ENCODE measurements at regions not wholly inside any gene's neighbourhood (a gene's known extent, or its start where the extent isn't known, plus 50 kb on each side); places are given as distances from the start of the nearest gene placed in this dataset.

- TF ChIP-seq, protein P1, sequence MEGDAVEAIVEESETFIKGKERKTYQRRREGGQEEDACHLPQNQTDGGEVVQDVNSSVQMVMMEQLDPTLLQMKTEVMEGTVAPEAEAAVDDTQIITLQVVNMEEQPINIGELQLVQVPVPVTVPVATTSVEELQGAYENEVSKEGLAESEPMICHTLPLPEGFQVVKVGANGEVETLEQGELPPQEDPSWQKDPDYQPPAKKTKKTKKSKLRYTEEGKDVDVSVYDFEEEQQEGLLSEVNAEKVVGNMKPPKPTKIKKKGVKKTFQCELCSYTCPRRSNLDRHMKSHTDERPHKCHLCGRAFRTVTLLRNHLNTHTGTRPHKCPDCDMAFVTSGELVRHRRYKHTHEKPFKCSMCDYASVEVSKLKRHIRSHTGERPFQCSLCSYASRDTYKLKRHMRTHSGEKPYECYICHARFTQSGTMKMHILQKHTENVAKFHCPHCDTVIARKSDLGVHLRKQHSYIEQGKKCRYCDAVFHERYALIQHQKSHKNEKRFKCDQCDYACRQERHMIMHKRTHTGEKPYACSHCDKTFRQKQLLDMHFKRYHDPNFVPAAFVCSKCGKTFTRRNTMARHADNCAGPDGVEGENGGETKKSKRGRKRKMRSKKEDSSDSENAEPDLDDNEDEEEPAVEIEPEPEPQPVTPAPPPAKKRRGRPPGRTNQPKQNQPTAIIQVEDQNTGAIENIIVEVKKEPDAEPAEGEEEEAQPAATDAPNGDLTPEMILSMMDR (IDR thresholded peaks at IDR 0.05), result no peak
- no peak for TF ChIP-seq POLR2A (IDR thresholded peaks at IDR 0.05)
Observed at GRCh38 chr4:66095065-66095464, 424.8 kb upstream of the EPHA5 start.

All from breast epithelium (tissue), 3 donors.